H1 (cell line): ENCODE measurements at regions not wholly inside any gene's neighbourhood (a gene's known extent, or its start where the extent isn't known, plus 50 kb on each side); places are given as distances from the start of the nearest gene placed in this dataset.

Experiments used
- CTCF ChIA-PET: fragments of 300-600 bp; sonication (Branson Sonifier 250); formaldehyde crosslinking; loops from one replicate; lab custom pipeline; 2021; ENCODE audit not compliant: partially characterized antibody; lab: Charles Lee
- POLR2A ChIA-PET: fragments of 300-600 bp; sonication (Branson Sonifier 250); formaldehyde crosslinking; loops from one replicate; lab custom pipeline; 2021; ENCODE audit warnings: inconsistent platforms; ENCODE audit not compliant: partially characterized antibody; lab: Charles Lee
- DNase-seq, 2 experiments: peaks; one replicate each; pipeline versions ENCODE4 v3.0.0 to v3.0.0-alpha.2; 2010 to 2022; ENCODE audit warnings: low spot score in 2 of 2, low read depth in 1 of 2, mixed read lengths in 1 of 2
- FAIRE-seq: peaks from 2 replicates; lab custom pipeline; 2011; peaks lifted over from hg19 to GRCh38; lab: Jason Lieb, UNC
- H2AFZ ChIP-seq: 2 replicates; pipeline ENCODE4 v1.8.1; 2012; ENCODE audit warnings: low read length, inconsistent platforms
- H2AK5ac ChIP-seq: 2 replicates; pipeline ENCODE4 v1.6.1; 2013; ENCODE audit warnings: low read depth, low read length
- H2BK120ac ChIP-seq: replicated peaks from 2 replicates; pipeline ENCODE3; 2013; ENCODE audit warnings: low read depth, low read length, inconsistent platforms
- H2BK12ac ChIP-seq: 2 replicates; pipeline ENCODE4 v1.6.1; 2013; ENCODE audit warnings: low read depth, low read length
- H2BK15ac ChIP-seq: 2 replicates; pipeline ENCODE4 v1.6.1; 2013; ENCODE audit warnings: low read length
- H2BK20ac ChIP-seq: 2 replicates; pipeline ENCODE4 v1.6.1; 2013; ENCODE audit warnings: low read length
- H2BK5ac ChIP-seq: 2 replicates; pipeline ENCODE4 v1.6.1; 2013; ENCODE audit warnings: low read depth, low read length
- H3K14ac ChIP-seq: 2 replicates; pipeline ENCODE4 v1.6.1; 2013; ENCODE audit warnings: inconsistent platforms; ENCODE audit not compliant: insufficient read length
- H3K18ac ChIP-seq: 2 replicates; pipeline ENCODE4 v1.6.1; 2013; ENCODE audit warnings: low read length; ENCODE audit errors: extremely low read depth
- H3K23ac ChIP-seq: 2 replicates; pipeline ENCODE4 v1.6.1; 2013; ENCODE audit warnings: inconsistent platforms; ENCODE audit not compliant: insufficient read length
- H3K23me2 ChIP-seq: 2 replicates; pipeline ENCODE4 v1.6.1; 2013; ENCODE audit warnings: low read depth, low read length
- H3K27ac ChIP-seq: 2 replicates; pipeline ENCODE4 v1.6.1; 2011; ENCODE audit warnings: low read depth, low read length, inconsistent platforms
- H3K27me3 ChIP-seq, 4 experiments: replicated peaks in 1 of 4; 1 replicate in 1 of 4; 2 replicates in 3 of 4; pipeline versions ENCODE4 v1.6.1 to v1.8.1; 2011 to 2013; ENCODE audit warnings: low read length in 3 of 4, mild to moderate bottlenecking in 3 of 4, inconsistent platforms in 2 of 4, mixed read lengths in 2 of 4, moderate library complexity in 1 of 4; ENCODE audit not compliant: control insufficient read depth in 3 of 4, insufficient read depth in 3 of 4; ENCODE audit errors: extremely low read depth in 1 of 4
- H3K36me3 ChIP-seq, 4 experiments: 2 replicates each; pipeline versions ENCODE4 v1.6.1 to v1.8.1; 2011 to 2013; ENCODE audit warnings: mild to moderate bottlenecking in 4 of 4, low read length in 3 of 4, moderate library complexity in 2 of 4, control low read depth in 1 of 4, inconsistent platforms in 1 of 4; ENCODE audit not compliant: insufficient read depth in 4 of 4, control insufficient read depth in 2 of 4
- H3K4ac ChIP-seq: replicated peaks from 2 replicates; pipeline ENCODE3; 2013; ENCODE audit warnings: low read length, low read depth, mixed read lengths, inconsistent platforms; ENCODE audit not compliant: insufficient read length
- H3K4me1 ChIP-seq, 4 experiments: replicated peaks in 1 of 4; 1 replicate in 1 of 4; 2 replicates in 3 of 4; pipeline versions ENCODE4 v1.6.1 to v1.8.1; 2011 to 2013; ENCODE audit warnings: low read length in 3 of 4, inconsistent platforms in 2 of 4, mixed read lengths in 1 of 4; ENCODE audit not compliant: insufficient read depth in 4 of 4, control insufficient read depth in 3 of 4
- H3K4me2 ChIP-seq, 2 experiments: 2 replicates each; pipeline versions ENCODE4 v1.6.1 to v1.8.1; 2011 to 2013; ENCODE audit warnings: low read depth in 2 of 2, low read length in 2 of 2, control low read depth in 1 of 2, inconsistent platforms in 1 of 2, mild to moderate bottlenecking in 1 of 2; ENCODE audit not compliant: insufficient read depth in 1 of 2
- H3K4me3 ChIP-seq, 4 experiments: fragments of 200-600, 300-600 bp in 1 of 4; sonication (generic), shearing (Covaris generic), sonication (Bioruptor Twin) in 1 of 4; 2 replicates each; pipeline versions ENCODE4 v1.5.1 to v1.8.1; 2011 to 2016; ENCODE audit warnings: low read length in 4 of 4, low read depth in 3 of 4, control low read depth in 2 of 4, inconsistent platforms in 2 of 4, mild to moderate bottlenecking in 2 of 4, mixed read lengths in 1 of 4, moderate library complexity in 1 of 4; ENCODE audit not compliant: insufficient read depth in 2 of 4; ENCODE audit errors: extremely low read depth in 1 of 4
- H3K56ac ChIP-seq: replicated peaks from 2 replicates; pipeline ENCODE3; 2013; ENCODE audit warnings: low read depth, mild to moderate bottlenecking, mixed read lengths, low read length, inconsistent platforms; ENCODE audit not compliant: insufficient read length
- H3K79me1 ChIP-seq: 2 replicates; pipeline ENCODE4 v1.6.1; 2013; ENCODE audit warnings: low read depth, low read length, control low read depth
- H3K79me2 ChIP-seq, 2 experiments: 2 replicates each; pipeline versions ENCODE4 v1.6.1 to v1.8.1; 2012 to 2013; ENCODE audit warnings: low read length in 2 of 2, mild to moderate bottlenecking in 2 of 2, inconsistent platforms in 1 of 2; ENCODE audit not compliant: insufficient read depth in 2 of 2, control insufficient read depth in 1 of 2
- H3K9ac ChIP-seq, 4 experiments: replicated peaks in 1 of 4; 1 replicate in 1 of 4; 2 replicates in 3 of 4; pipeline versions ENCODE4 v1.6.1 to v1.8.1; 2011 to 2013; ENCODE audit warnings: low read depth in 3 of 4, low read length in 3 of 4, control low read depth in 2 of 4, mild to moderate bottlenecking in 2 of 4, moderate library complexity in 2 of 4, inconsistent platforms in 1 of 4; ENCODE audit errors: extremely low read depth in 1 of 4
- H3K9me3 ChIP-seq, 2 experiments: 2 replicates each; pipeline versions ENCODE4 v1.6.1 to v1.8.1; 2012 to 2013; ENCODE audit warnings: mild to moderate bottlenecking in 2 of 2, moderate library complexity in 2 of 2, control low read depth in 1 of 2, inconsistent platforms in 1 of 2, low read depth in 1 of 2, low read length in 1 of 2, mixed read lengths in 1 of 2; ENCODE audit not compliant: insufficient read depth in 2 of 2
- H4K20me1 ChIP-seq, 2 experiments: replicated peaks in 1 of 2; 2 replicates each; pipeline versions ENCODE3 to v1.8.1; 2011 to 2013; ENCODE audit warnings: inconsistent platforms in 2 of 2, low read length in 2 of 2, mild to moderate bottlenecking in 1 of 2; ENCODE audit not compliant: insufficient read depth in 2 of 2, control insufficient read depth in 1 of 2
- H4K5ac ChIP-seq: 2 replicates; pipeline ENCODE4 v1.6.1; 2013; ENCODE audit warnings: low read length, low read depth, mixed read lengths, inconsistent platforms; ENCODE audit not compliant: insufficient read length
- H4K8ac ChIP-seq: 2 replicates; pipeline ENCODE4 v1.8.0; 2013; ENCODE audit warnings: mild to moderate bottlenecking, moderate library complexity, low read length, inconsistent platforms; ENCODE audit not compliant: insufficient read depth; ENCODE audit errors: extremely low read depth
- H4K91ac ChIP-seq: replicated peaks from 2 replicates; pipeline ENCODE3; 2013; ENCODE audit warnings: low read length, mixed read lengths, inconsistent platforms; ENCODE audit not compliant: insufficient read length
- RAD21 ChIP-seq, 2 experiments: IDR thresholded peaks in 1 of 2; conservative IDR thresholded peaks in 1 of 2; 2 replicates each; pipeline ENCODE4 v1.6.1; 2011; ENCODE audit warnings: low read depth in 2 of 2, low read length in 2 of 2, improper control_type of control experiment in 1 of 2, inconsistent platforms in 1 of 2, mild to moderate bottlenecking in 1 of 2, moderate library complexity in 1 of 2
- SP4 ChIP-seq: IDR thresholded peaks from 2 replicates; pipeline ENCODE4 v1.6.1; 2012; ENCODE audit warnings: low read length, inconsistent platforms
- WGBS, 2 experiments: shearing (Covaris generic) in 1 of 2; methylation state at CpG; one replicate each; pipeline versions ENCODE4 v1.1.6 to v1.1.7; 2013 to 2015; ENCODE audit warnings: low lambda C conversion rate in 2 of 2, mixed read lengths in 2 of 2, inconsistent platforms in 1 of 2, low coverage in 1 of 2, missing lambda C conversion rate in 1 of 2; ENCODE audit not compliant: insufficient replicate concordance in 2 of 2, insufficient coverage in 1 of 2, insufficient read length in 1 of 2; ENCODE audit errors: extremely low coverage in 1 of 2, missing lambda C conversion rate in 1 of 2; 5-methylcytosine and 5-hydroxymethylcytosine counted together

DNA sequence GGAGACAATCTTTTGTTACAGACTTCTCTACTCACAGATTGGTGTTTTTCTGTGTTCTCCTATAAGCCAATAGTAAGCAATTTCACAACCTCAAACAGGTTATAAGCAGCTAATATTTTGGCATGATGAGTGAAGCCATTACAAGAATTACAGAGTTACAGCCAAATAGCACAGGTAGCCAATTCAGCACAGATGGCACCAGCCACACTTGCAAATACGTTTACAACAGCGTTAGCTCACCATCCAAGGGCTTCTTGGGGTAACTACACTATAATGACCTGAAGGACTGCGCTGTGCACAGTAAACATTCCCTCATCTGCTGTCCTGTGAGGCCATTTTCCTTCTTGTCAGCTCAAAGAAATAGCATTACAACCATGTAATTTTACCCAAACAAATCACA lies 428.6 kb downstream of the TCERG1L start:
- FAIRE-seq, result no peak

More for the DNA sequence above, 428.6 kb downstream of the TCERG1L start:
- Histone ChIP-seq H3K4me3 (no peak overlapping the region), H3K27me3 (no peaks in the 10 kb centered on the region), H3K18ac (no peak overlapping the region), H3K4ac (no peak overlapping the region), H4K5ac (no peak overlapping the region), H3K79me2 (no peaks in the 10 kb centered on the region), H2BK20ac (no peak overlapping the region), H3K79me1 (no peaks in the 10 kb centered on the region), H2BK15ac (no peak overlapping the region), H3K23ac (no peak overlapping the region), H3K14ac (no peak overlapping the region), H3K9ac (no peak overlapping the region), H3K9me3 (no peaks in the 10 kb centered on the region), H2BK5ac (no peak overlapping the region), H2AK5ac (no peak overlapping the region), H3K56ac (no peak overlapping the region), H3K23me2 (no peaks in the 10 kb centered on the region; the same call in 1 of the 2 replicates), H2AFZ (no peak overlapping the region), H3K4me1 (no peaks in the 10 kb centered on the region; a peak in 1 of 7 replicates), H4K8ac (no peak overlapping the region), H4K91ac (no peak overlapping the region), H4K20me1 (no peaks in the 10 kb centered on the region), H2BK12ac (no peak overlapping the region), H3K4me2 (no peak overlapping the region), H2BK120ac (no peak overlapping the region), H3K36me3 (no peaks in the 10 kb centered on the region), H3K27ac (no peak overlapping the region)
- DNase-seq, result no peak
- CTCF ChIA-PET, result interaction anchor here (1.1 kb wide), 1 partner anchor 196 kb away, joined by 5 read pairs; no protein-coding TSS in a partner anchor
- WGBS, 2 experiments, result 94% methylated on average over 3 of the region's 3 CpGs; no CpG with 5 or more reads in 1 of the 2 experiments
- POLR2A ChIA-PET, result no interaction called here
- TF ChIP-seq SP4 (no peak), RAD21 (IDR thresholded peaks at IDR 0.05 in 1 of 2, conservative IDR thresholded peaks at IDR 0.05 in 1 of 2; ENCODE audit: low read depth in 2 of 2, low read length in 2 of 2) (peak in 1 of 2 experiments; percentile 25; a peak in 2 of 4 replicates)
